RKO (cell line): ENCODE measurements at regions not wholly inside any gene's neighbourhood (a gene's known extent, or its start where the extent isn't known, plus 50 kb on each side); places are given as distances from the start of the nearest gene placed in this dataset.
"Not testable (repeated sequence)": the region's sequence is repeated elsewhere in the genome, so short reads cannot be mapped to it uniquely, and the experiment has no call there.

Experiments
- DNase-seq: peaks from one replicate; pipeline ENCODE4 v3.0.0-alpha.2; 2016; ENCODE audit warnings: low spot score

- DNase-seq = not testable (repeated sequence)
Observed at GRCh38 chr2:4988444-4988843, 703.7 kb upstream of the SOX11 start.

- peak; percentile 11 for DNase-seq
Observed at GRCh38 chr2:4992226-4992625, 700.0 kb upstream of the SOX11 start.

GRCh38 chr2:4995466-4995865 lies 696.7 kb upstream of the SOX11 start:
- DNase-seq = no peak

- no peak for DNase-seq
Observed at GRCh38 chr2:5007596-5007995, 684.6 kb upstream of the SOX11 start.

GRCh38 chr2:5019324-5019723 lies 672.9 kb upstream of the SOX11 start:
- no peak for DNase-seq

GRCh38 chr2:5020116-5020875 lies 671.9 kb upstream of the SOX11 start:
- DNase-seq = no peak

- DNase-seq = no peak
Observed at GRCh38 chr2:5021136-5021535, 671.0 kb upstream of the SOX11 start.

GRCh38 chr2:5022061-5022460 lies 670.1 kb upstream of the SOX11 start:
- DNase-seq = no peak

GRCh38 chr2:5022708-5023635 lies 669.2 kb upstream of the SOX11 start:
- DNase-seq = not testable (repeated sequence)

- no peak for DNase-seq
Observed at GRCh38 chr2:5026571-5027234, 665.5 kb upstream of the SOX11 start.

GRCh38 chr2:5035057-5035488 lies 657.1 kb upstream of the SOX11 start:
- DNase-seq = no peak

GRCh38 chr2:5036256-5036655 lies 655.9 kb upstream of the SOX11 start:
- no peak for DNase-seq

GRCh38 chr2:5039241-5039975 lies 652.8 kb upstream of the SOX11 start:
- DNase-seq = no peak

GRCh38 chr2:5040571-5040970 lies 651.6 kb upstream of the SOX11 start:
- no peak for DNase-seq

- DNase-seq = no peak
Observed at GRCh38 chr2:5041501-5041900, 650.7 kb upstream of the SOX11 start.

GRCh38 chr2:5042666-5043440 lies 649.3 kb upstream of the SOX11 start:
- DNase-seq = no peak

GRCh38 chr2:5051300-5051699 lies 640.9 kb upstream of the SOX11 start:
- DNase-seq = no peak

GRCh38 chr2:5052905-5053304 lies 639.3 kb upstream of the SOX11 start:
- DNase-seq = no peak

GRCh38 chr2:5057891-5058351 lies 634.3 kb upstream of the SOX11 start:
- no peak for DNase-seq

- no peak for DNase-seq
Observed at GRCh38 chr2:5060956-5061355, 631.2 kb upstream of the SOX11 start.

- no peak for DNase-seq
Observed at GRCh38 chr2:5064687-5065086, 627.5 kb upstream of the SOX11 start.
